IMR-90 (cell line): ENCODE measurements at regions not wholly inside any gene's neighbourhood (a gene's known extent, or its start where the extent isn't known, plus 50 kb on each side); places are given as distances from the start of the nearest gene placed in this dataset.

ENCODE experiments used
- ATAC-seq: fragments of 200-7000 bp; cut with Tn5 transposase; 2 replicates; pipeline ENCODE4 v1.9.1; 2020; ENCODE audit warnings: low read depth, mild to moderate bottlenecking, moderate library complexity
- BruUV-seq: library from RNA; stranded (reverse); fragments of 400-500 nt; replicated peaks from 2 replicates; lab custom pipeline; 2021; lab: Mats Ljungman, UMichigan
- CTCF ChIA-PET: fragments of 300-600 bp; formaldehyde crosslinking; extraction: SDS; loops from one replicate; lab custom pipeline; 2021; ENCODE audit warnings: antibody characterized with exemption; lab: Yijun Ruan, JAX
- POLR2A ChIA-PET: fragments of 300-600 bp; sonication (Branson Sonifier 250); formaldehyde crosslinking; loops from one replicate; lab custom pipeline; 2022; ENCODE audit warnings: antibody characterized with exemption; ENCODE audit not compliant: unreplicated experiment; lab: Charles Lee
- DNase-seq: peaks from one replicate; pipeline ENCODE4 v3.0.0; 2013
- H2AFZ ChIP-seq: replicated peaks from 2 replicates; pipeline ENCODE3; 2013; ENCODE audit warnings: low read length, mild to moderate bottlenecking; ENCODE audit not compliant: poor library complexity
- H2AK5ac ChIP-seq: 2 replicates; pipeline ENCODE4 v1.6.1; 2013; ENCODE audit warnings: low read depth, low read length, inconsistent platforms
- H2AK9ac ChIP-seq: replicated peaks from 2 replicates; pipeline ENCODE3; 2013; ENCODE audit warnings: mild to moderate bottlenecking, low read depth, low read length, moderate library complexity; ENCODE audit not compliant: poor library complexity
- H2BK120ac ChIP-seq: 2 replicates; pipeline ENCODE4 v1.6.1; 2013; ENCODE audit warnings: low read depth, low read length, inconsistent platforms
- H2BK15ac ChIP-seq: 3 replicates; pipeline ENCODE4 v1.6.1; 2013; ENCODE audit warnings: low read depth, low read length, inconsistent platforms
- H2BK20ac ChIP-seq: 2 replicates; pipeline ENCODE4 v1.6.1; 2013; ENCODE audit warnings: low read depth, mild to moderate bottlenecking, inconsistent platforms, low read length, moderate library complexity
- H2BK5ac ChIP-seq: 2 replicates; pipeline ENCODE4 v1.6.1; 2013; ENCODE audit warnings: mild to moderate bottlenecking, low read depth, low read length, inconsistent platforms; ENCODE audit not compliant: poor library complexity, severe bottlenecking
- H3K14ac ChIP-seq: replicated peaks from 2 replicates; pipeline ENCODE4 v1.6.1; 2013; ENCODE audit warnings: low read depth, low read length, inconsistent platforms
- H3K18ac ChIP-seq: 2 replicates; pipeline ENCODE4 v1.6.1; 2013; ENCODE audit warnings: low read depth, low read length, control low read depth
- H3K23ac ChIP-seq: 2 replicates; pipeline ENCODE4 v1.6.1; 2013; ENCODE audit warnings: low read depth, low read length, inconsistent platforms
- H3K27ac ChIP-seq: 2 replicates; pipeline ENCODE4 v1.5.1; 2013; ENCODE audit warnings: mild to moderate bottlenecking, control low read depth, low read length; ENCODE audit not compliant: insufficient read depth
- H3K27me3 ChIP-seq: 2 replicates; pipeline ENCODE4 v1.6.1; 2013; ENCODE audit warnings: low read length; ENCODE audit not compliant: control insufficient read depth, insufficient read depth
- H3K36me3 ChIP-seq: 2 replicates; pipeline ENCODE4 v1.6.1; 2013; ENCODE audit warnings: low read length, mixed read lengths; ENCODE audit not compliant: control insufficient read depth, insufficient read depth
- H3K4ac ChIP-seq: 2 replicates; pipeline ENCODE4 v1.6.1; 2013; ENCODE audit warnings: low read depth, low read length, inconsistent platforms
- H3K4me1 ChIP-seq: 2 replicates; pipeline ENCODE4 v1.6.1; 2013; ENCODE audit warnings: low read length, mixed read lengths; ENCODE audit not compliant: control insufficient read depth, insufficient read depth
- H3K4me2 ChIP-seq: 2 replicates; pipeline ENCODE4 v1.6.1; 2013; ENCODE audit warnings: low read depth, mild to moderate bottlenecking, control low read depth, low read length, moderate library complexity
- H3K4me3 ChIP-seq: 2 replicates; pipeline ENCODE4 v1.5.1; 2013; ENCODE audit warnings: low read depth, mild to moderate bottlenecking, control low read depth, low read length, moderate library complexity; ENCODE audit not compliant: insufficient read depth
- H3K56ac ChIP-seq: 2 replicates; pipeline ENCODE4 v1.6.1; 2013; ENCODE audit warnings: low read length, inconsistent platforms; ENCODE audit not compliant: insufficient read depth; ENCODE audit errors: extremely low read depth
- H3K79me1 ChIP-seq, 2 experiments: 2 replicates each; pipeline ENCODE4 v1.6.1; 2013; ENCODE audit warnings: low read length in 2 of 2, inconsistent platforms in 1 of 2, low read depth in 1 of 2
- H3K9ac ChIP-seq: 2 replicates; pipeline ENCODE4 v1.6.1; 2013; ENCODE audit warnings: low read depth, low read length, control low read depth
- H3K9me1 ChIP-seq: 2 replicates; pipeline ENCODE4 v1.6.1; 2013; ENCODE audit warnings: low read length, inconsistent platforms; ENCODE audit not compliant: insufficient read depth
- H3K9me3 ChIP-seq: 2 replicates; pipeline ENCODE4 v1.6.1; 2013; ENCODE audit warnings: low read length; ENCODE audit not compliant: control insufficient read depth, insufficient read depth
- H4K20me1 ChIP-seq: 2 replicates; pipeline ENCODE4 v1.6.1; 2013; ENCODE audit warnings: low read length, inconsistent platforms; ENCODE audit not compliant: insufficient read depth
- H4K5ac ChIP-seq: 2 replicates; pipeline ENCODE4 v1.6.1; 2013; ENCODE audit warnings: mild to moderate bottlenecking, low read depth, low read length, control low read depth
- H4K8ac ChIP-seq, 2 experiments: 2 replicates each; pipeline ENCODE4 v1.6.1; 2013; ENCODE audit warnings: low read depth in 2 of 2, low read length in 2 of 2, control low read depth in 1 of 2, inconsistent platforms in 1 of 2
- H4K91ac ChIP-seq: 2 replicates; pipeline ENCODE4 v1.6.1; 2013; ENCODE audit warnings: low read depth, low read length, inconsistent platforms; ENCODE audit not compliant: insufficient read depth
- NFE2L2 ChIP-seq: fragments of 150-350 bp; IDR thresholded peaks from 2 replicates; pipeline ENCODE4 v1.6.1; 2016; ENCODE audit warnings: low read depth, mild to moderate bottlenecking, low read length
- POLR2A ChIP-seq: IDR thresholded peaks from 2 replicates; pipeline ENCODE4 v1.6.1; 2012; ENCODE audit warnings: mild to moderate bottlenecking, low read depth, low read length
- USF2 ChIP-seq: fragments of 150-350 bp; IDR thresholded peaks from 2 replicates; pipeline ENCODE4 v1.6.1; 2017; ENCODE audit warnings: mild to moderate bottlenecking, antibody characterized with exemption, low read length, low read depth
- WGBS, 2 experiments: methylation state at CpG; one replicate each; pipeline versions ENCODE4 v1.1.5 to v1.1.7; 2013; ENCODE audit warnings: missing lambda C conversion rate in 2 of 2; ENCODE audit not compliant: insufficient read length in 1 of 2; ENCODE audit errors: extremely low coverage in 2 of 2; 5-methylcytosine and 5-hydroxymethylcytosine counted together
- dilution Hi-C: fragments of 300-500 bp; cut with HindIII; formaldehyde crosslinking; loops from one replicate; pipeline ENCODE4 v1.14.3; 2018; ENCODE audit warnings: low sequenced_read_pairs; ENCODE audit not compliant: unreplicated experiment
- in situ Hi-C: fragments of 300-500 bp; cut with MboI; formaldehyde crosslinking; loops from 3 replicates; pipeline ENCODE4 v1.14.3; 2019; ENCODE audit warnings: low sequenced_read_pairs, inconsistent platforms, mixed read lengths
- intact Hi-C: fragments of 100-400 bp; cut with micrococcal nuclease; formaldehyde crosslinking; loops from 2 replicates; pipeline ENCODE4 v1.10.0; 2022

GRCh38 chr1:87594736-87595383 lies 266.2 kb downstream of the LMO4 start:
- no peak overlapping the region; the same call in 1 of the 2 replicates for H4K5ac ChIP-seq
- CTCF ChIA-PET: interaction anchor here (0.6 kb wide), 2 partner anchors 31 to 684 kb away, joined by 4 read pairs; no protein-coding TSS in a partner anchor
- H4K91ac ChIP-seq: no peak overlapping the region
- no peak overlapping the region for H3K4me3 ChIP-seq
- H4K20me1 ChIP-seq: no peaks in the 10 kb centered on the region
- no peak overlapping the region for H3K27ac ChIP-seq
- no peak overlapping the region for H2BK5ac ChIP-seq
- no peak overlapping the region for H4K8ac ChIP-seq
- no peak for DNase-seq
- H3K36me3 ChIP-seq: no peaks in the 10 kb centered on the region
- intact Hi-C loops (no loop called here), in situ Hi-C loops (no loop called here), dilution Hi-C loops (no loop called here)
- no peak overlapping the region for H3K18ac ChIP-seq
- peaks cover 3% of the 10 kb centered on the region; the same call in 1 of the 2 replicates for H3K4me1 ChIP-seq
- H2BK20ac ChIP-seq: no peak overlapping the region
- no peak for ATAC-seq
- no peak overlapping the region for H3K56ac ChIP-seq
- POLR2A ChIA-PET: no interaction called here
- H3K79me1 ChIP-seq: no peaks in the 10 kb centered on the region
- no peak overlapping the region for H3K9ac ChIP-seq
- H2AFZ ChIP-seq: no peak overlapping the region
- H3K4me2 ChIP-seq: no peak overlapping the region
- no TSS peak for BruUV-seq
- no peak overlapping the region for H2BK15ac ChIP-seq
- H3K14ac ChIP-seq: no peak overlapping the region
- H3K27me3 ChIP-seq: peaks cover 2% of the 10 kb centered on the region; the same call in 1 of the 2 replicates
- H3K9me3 ChIP-seq: no peaks in the 10 kb centered on the region
- no peak overlapping the region for H2AK9ac ChIP-seq
- H3K4ac ChIP-seq: no peak overlapping the region
- WGBS, 2 experiments: 71% methylated on average over 3 of the region's 8 CpGs; no CpG with 5 or more reads in 1 of the 2 experiments
- no peak overlapping the region for H2AK5ac ChIP-seq
- no peaks in the 10 kb centered on the region for H3K9me1 ChIP-seq
- no peak overlapping the region for H3K23ac ChIP-seq
- TF ChIP-seq USF2 (no peak), POLR2A (no peak), NFE2L2 (no peak)
- H2BK120ac ChIP-seq: no peak overlapping the region
